ENCODE measurements at regions not wholly inside any gene's neighbourhood (a gene's known extent, or its start where the extent isn't known, plus 50 kb on each side); places are given as distances from the start of the nearest gene placed in this dataset.

DNA sequence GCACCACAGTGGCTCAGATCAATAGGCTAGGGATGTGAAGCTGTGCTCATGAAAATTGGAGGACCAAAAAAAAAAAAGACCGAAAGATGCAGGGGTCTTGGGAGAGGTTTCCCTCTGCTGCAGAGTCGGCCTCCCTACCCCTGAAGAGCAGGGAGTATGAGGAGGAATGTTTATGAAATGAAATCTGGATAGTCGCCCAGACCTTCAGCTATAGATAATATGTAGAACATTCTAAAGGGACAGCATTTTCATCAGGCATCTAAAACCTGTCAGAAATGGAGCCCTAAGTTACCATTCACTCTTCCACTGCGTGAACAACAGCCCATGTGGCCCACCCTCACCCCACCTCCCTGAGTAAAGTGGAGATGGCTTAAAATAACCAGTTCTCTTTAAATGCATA, 122.9 kb downstream of the TMEM174 start:
- no peak for TF ChIP-seq POLR2A (IDR thresholded peaks at IDR 0.05)
- no peak for TF ChIP-seq CTCF (IDR thresholded peaks at IDR 0.05)
